ENCODE measurements at regions not wholly inside any gene's neighbourhood (a gene's known extent, or its start where the extent isn't known, plus 50 kb on each side); places are given as distances from the start of the nearest gene placed in this dataset.

- DNase-seq (ENCODE audit: low read depth, low spot score): no peak
These were observed 278.7 kb downstream of the NPR3 start for GRCh38 chr5:32989815-32990214.

- DNase-seq (ENCODE audit: low read depth, low spot score): no peak
These were observed 279.7 kb downstream of the NPR3 start for GRCh38 chr5:32990593-32991420.

- no peak for DNase-seq (ENCODE audit: low read depth, low spot score)
These were observed 280.3 kb downstream of the NPR3 start for GRCh38 chr5:32991421-32991815.

DNA sequence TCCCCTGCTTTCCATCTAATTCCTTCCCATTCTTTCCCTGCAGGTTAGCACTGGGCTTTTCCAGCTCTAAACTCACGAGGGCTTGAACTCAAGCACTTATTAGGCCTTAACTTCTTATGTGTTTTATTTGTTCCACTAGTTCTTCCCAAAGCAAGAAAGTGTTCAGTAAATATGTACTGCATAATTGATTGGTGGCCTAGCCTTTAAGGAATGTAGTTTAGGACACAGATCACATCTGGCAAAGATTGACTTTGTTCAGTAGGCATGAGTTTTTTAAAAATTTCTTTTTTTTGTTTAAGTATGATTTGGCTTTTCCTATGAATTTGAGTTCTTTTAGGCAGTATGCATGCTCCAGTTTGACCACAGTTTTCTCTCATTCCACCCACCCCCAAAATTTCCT is 285.2 kb downstream of the NPR3 start:
- no peak for DNase-seq (ENCODE audit: low read depth, low spot score)

DNA sequence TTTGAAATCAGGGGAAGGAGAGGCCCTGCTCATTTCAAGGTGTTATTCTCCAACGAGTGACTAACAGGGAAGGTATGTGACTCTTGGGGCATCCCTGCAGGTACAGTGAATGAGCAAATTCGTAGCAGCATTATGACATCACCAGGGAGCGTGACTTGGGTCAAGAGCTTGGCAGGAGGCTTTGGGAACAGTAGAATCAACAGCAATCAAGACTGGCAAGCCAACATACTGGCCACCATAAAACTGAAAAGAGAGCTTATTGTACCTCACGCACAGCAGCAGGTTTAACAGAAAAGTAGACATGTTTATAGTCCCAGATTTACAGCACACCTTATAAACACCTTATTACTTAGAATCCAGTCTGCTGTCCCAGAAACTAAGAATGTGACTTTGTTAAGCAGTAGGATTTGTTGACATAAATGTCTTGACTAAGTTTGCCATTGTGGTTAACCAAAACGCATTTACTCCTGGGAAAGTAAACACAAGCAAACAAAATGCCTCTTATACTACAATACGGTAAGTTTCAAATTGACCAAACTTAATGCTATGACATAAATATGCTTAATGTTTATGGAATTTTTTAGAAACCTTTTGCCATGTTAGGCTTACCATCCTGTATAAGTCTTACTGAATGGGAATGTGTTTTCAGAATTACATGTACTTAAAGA is 297.8 kb downstream of the NPR3 start:
- DNase-seq (ENCODE audit: low read depth, low spot score): no peak

GRCh38 chr5:33010846-33011245 is 299.7 kb downstream of the NPR3 start:
- DNase-seq (ENCODE audit: low read depth, low spot score): no peak

DNA sequence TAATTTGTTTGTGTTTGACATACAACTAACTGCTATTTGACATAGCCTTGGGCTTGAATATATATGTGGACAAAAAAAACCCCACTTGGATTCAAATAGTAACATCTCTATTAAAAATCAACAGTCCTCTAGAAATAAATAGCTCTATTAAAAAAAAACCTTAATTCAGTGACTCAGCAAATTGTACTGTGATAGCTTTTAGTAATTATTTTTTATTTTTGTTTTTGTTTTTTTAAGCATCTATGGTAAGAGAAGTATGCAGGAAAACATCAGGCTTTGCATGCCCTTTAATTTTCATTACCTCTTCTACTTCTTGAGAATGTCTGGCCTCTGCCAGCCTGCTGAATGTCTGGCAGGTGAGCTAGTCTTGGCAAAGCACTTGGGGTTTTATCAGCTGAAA is 300.7 kb downstream of the NPR3 start:
- DNase-seq (ENCODE audit: low read depth, low spot score): no peak

DNA sequence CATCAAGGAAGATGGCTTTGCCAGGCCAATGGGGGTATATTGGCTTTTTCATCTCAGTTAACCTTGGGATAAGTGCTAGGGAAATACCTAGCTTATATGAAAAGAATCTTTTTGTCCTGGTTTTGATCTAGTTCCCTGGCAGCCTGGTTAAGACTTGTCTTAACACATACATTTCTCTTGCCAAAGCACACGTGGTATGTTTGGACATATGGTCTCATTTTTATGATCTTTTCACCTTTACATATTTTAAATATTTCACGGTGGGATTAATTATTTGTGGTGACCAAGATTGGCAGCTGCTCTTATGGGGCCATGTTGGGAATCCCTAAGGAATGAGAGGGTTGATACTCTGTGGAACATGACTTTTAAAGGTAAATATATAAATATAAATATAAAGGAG is 312.5 kb downstream of the NPR3 start:
- no peak for DNase-seq (ENCODE audit: low read depth, low spot score)

DNA sequence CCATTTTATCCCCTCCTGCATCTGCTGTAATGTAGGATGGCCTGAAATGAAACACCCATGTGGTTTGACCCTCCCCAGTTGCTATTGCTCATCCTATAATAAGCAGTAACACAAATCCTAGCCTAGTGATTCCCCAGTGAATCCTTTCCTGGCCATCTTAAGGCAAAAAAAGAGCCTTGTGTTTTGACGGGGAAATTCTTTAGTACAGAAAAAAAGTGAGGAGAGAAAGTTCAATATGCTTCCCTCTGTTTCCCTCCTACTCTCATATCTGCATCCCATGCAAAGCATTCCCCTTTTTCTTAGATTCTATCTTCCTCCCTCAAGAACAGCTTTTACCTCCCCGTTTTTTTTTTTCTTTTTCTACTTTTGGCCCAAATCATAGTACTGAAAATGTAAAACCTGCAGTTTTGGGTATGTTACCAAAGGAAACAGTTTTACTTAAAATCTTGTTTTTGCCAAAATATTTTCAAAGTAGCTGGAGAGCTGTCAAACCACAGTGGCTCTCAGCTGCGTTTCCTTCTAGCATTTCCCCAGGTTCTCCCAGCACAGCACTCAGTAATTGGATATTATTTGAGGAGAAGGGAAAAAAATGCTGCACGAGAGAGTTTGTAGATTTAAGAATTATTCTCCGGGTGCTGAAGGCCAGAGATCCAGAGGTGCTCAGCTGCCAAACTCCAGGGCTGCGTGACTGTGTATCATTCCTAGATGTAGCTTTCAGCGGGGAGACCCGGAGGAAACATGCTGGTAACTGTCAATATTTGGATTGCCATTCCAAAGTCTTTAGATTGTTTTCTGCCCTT is 321.4 kb downstream of the NPR3 start:
- no peak for DNase-seq (ENCODE audit: low read depth, low spot score)

DNA sequence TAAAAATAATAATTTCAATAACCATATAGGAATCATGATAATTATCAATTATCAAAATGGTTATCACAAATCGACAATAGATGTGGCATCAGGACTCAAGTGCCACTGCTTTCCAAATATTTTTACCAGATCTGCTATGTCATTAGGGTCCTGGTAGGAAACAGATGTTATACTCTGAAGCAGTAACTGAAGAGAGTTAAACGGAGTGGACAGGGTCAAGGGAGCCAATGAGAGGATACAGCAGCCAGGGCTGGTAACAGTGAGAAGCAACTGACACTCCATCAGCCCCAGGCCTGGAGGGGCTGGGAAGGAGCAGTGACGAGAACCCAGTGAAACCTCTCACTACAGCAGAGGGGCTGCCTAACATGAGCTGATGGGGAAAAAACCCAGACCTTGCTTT is 322.4 kb downstream of the NPR3 start:
- DNase-seq (ENCODE audit: low read depth, low spot score): no peak

DNA sequence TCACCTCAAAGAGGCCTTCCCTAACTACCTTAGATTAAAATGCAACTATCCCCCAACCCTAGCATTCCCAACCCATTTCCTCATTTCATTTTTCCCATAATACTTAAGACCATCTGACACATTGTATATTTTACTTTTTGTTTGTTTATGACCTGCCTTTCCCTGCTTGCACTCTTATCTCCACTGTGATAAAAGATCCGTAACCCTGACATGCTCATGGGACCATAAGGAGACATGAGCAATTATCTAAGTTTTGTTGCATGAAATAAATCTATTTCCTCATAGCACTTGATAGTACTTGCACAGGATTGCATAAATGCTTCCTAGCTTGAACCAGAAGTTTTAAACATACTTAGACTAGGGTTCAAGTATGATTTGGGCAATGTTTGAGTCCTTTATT is 323.7 kb downstream of the NPR3 start:
- no peak for DNase-seq (ENCODE audit: low read depth, low spot score)

DNA sequence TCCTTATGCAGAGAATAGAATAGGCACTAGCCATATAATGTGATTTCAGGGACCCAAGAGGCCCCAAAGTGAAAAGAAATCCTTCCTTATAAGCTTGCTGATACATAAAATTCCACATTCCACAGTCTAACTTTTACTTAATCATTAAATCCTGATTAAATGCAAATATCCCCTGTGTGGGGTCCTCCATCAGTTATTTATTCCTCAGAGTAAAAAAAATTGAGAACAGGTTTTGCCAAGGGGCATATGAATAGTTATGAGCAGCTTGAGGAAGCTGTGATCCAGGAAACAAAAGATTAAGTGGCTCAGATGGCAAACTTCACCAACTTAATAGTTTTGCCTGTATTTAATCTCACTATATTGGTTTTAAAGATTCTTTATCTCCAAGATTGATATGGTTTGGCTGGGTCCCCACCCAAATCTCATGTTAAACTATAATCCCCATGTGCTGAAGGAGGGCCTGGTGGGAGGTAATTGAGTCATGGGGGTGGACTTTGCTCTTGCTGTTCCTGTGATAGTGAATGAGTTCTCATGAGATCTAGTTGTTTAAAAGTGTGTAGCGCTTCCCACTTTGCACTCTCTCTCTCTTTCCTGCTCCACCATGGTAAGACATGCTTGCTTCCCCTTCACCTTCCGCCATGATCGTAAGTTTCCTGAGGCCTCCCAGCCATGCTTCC is 324.9 kb downstream of the NPR3 start:
- DNase-seq (ENCODE audit: low read depth, low spot score): no peak

GRCh38 chr5:33037076-33037475 is 326.0 kb downstream of the NPR3 start:
- DNase-seq (ENCODE audit: low read depth, low spot score): no peak

- DNase-seq (ENCODE audit: low read depth, low spot score): no peak
These were observed 330.5 kb downstream of the NPR3 start for GRCh38 chr5:33041586-33041985.

DNA sequence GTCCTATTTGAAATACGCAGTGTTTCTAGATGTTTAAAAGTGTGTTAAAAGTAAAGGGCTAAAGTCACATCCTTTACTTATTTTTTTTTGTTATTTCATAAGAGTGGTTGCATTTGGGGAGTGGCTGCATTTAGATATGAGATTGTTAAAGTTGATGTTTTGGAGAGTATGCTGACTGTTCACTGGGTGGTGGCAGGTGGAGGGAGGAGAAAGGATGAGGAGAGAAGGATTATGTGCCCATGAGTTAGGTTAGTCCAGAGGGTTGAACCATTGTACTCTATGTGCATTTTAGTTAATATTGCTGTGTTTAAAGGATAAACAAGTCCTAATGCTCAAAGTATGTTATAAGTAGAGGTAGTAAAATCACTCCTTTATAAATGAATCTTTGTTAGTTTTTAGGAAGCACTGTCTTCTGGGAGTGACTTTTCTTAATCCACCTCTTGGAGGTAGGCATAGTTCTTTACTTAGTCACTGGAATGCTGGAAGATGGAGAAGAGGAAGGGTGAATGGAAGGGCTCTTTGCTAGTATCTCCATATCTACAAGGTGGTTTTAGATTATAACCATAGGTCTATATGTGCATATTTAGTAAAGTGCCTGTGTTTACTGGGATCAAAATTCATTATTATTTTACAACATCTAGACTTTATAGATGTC is 332.3 kb downstream of the NPR3 start:
- no peak for DNase-seq (ENCODE audit: low read depth, low spot score)

DNA sequence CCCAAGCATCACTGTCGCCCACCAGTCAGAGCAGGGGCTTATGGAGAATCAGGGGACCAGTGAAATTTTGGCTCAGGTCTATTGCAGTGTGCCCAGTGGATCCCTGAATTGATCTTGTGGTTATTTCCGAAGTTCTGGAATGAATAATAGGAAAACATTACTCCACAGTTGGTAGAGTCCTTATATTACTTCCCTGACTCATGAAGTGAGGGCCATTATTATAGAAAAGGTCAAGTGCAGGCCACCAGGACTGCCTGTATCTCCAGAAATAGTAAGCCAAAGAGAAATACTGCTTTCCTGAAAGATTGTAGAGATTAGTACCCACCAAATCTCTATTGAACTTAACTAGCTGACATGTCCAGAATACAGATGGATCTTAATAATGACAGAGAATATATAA is 335.0 kb downstream of the NPR3 start:
- DNase-seq (ENCODE audit: low read depth, low spot score): no peak

DNA sequence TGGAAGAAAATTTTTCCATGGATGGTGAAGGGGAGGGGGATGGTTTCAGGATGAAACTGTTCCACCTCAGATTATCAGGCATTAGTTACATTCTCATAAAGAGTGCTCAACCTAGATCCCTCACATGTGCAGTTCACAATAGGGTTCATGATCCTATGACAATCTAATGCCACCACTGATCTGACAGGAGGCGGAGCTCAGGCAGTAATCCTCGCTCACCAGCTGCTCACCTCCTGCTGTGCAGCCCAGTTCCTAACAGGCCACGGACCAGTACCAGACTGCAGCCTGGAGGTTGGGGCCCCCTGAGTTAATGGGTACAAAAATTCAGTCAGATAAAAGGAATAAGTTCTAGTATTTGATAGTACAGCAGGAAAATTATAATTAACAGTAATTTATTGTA is 337.2 kb downstream of the NPR3 start:
- no peak for DNase-seq (ENCODE audit: low read depth, low spot score)

DNA sequence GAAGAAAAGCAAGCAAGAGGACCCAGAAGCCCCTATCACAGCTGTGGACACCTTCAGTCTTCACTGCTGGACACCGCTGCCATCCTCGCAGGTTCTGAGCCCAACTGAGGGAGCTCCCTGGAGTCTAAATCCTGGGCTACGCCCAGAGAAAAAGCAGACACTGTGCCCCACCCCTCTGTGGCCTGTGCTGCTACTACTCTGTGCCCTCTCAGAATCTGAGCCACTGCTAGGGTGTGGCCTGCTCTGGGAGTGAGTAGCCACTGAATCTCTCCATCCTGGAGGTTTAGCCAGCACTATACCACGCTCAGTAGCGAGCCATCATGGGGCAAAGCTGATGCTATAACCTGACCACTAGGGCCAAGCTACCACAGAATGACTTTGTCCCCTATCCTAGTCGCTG is 338.2 kb downstream of the NPR3 start:
- DNase-seq (ENCODE audit: low read depth, low spot score): no peak

DNA sequence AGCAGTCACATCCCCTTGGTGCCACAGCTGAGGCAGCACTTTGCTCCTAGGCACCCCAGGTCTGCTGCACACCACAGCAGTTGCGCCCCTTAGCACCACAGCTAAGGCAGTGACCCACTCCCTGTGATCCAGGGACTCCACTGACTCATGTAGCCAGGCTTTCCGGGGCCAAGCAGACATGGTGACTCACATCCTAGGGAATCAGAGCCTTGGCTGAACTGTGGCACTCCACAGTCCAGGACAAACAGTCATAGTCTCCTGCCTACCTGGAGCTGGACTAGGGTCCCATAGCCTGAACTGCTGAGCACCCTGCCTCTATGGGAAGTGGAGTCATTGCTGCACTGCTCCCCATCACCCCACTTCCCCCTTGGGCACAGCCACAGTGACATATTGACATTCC is 338.7 kb downstream of the NPR3 start:
- no peak for DNase-seq (ENCODE audit: low read depth, low spot score)

DNA sequence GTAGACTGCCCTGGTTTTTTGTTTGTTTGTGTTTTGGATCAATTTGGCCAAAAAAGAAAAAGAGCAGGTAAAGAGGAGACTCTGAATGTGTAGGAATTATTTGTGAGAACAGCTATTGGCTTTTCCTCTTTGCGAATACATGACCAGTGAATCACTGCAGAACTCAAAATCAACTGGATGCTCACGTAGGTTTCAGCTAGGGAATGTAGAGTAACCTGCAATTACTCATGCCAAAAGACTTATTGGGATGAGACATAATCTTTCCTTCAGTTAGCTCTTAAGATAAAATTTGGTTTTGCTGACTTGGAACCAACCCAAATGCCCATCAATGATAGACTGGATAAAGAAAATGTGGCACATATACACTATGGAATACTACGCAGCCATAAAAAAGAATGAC is 348.0 kb downstream of the NPR3 start:
- DNase-seq (ENCODE audit: low read depth, low spot score): no peak

DNA sequence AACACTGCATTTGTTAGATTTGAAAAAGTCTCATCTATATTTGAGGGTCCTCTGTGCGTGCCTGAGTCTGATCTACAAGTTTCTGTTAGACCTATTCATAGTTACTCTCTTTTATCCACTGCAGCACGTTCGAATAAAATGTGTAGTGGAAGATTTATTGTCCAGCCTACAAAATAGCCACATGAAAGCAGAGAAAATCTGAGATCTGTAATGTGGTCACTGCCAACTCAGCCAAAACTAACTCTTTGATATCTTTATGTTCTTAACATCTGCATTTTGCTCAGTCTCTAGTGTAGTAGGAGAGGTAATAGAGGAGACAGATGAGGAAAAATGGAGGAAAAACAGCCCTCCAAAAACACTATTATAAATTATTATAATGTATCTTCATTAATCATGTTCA is 354.0 kb downstream of the NPR3 start:
- no peak for DNase-seq (ENCODE audit: low read depth, low spot score)

All from pulmonary artery endothelial cell (primary cell).